ENCODE measurements at regions not wholly inside any gene's neighbourhood (a gene's known extent, or its start where the extent isn't known, plus 50 kb on each side); places are given as distances from the start of the nearest gene placed in this dataset.

DNA sequence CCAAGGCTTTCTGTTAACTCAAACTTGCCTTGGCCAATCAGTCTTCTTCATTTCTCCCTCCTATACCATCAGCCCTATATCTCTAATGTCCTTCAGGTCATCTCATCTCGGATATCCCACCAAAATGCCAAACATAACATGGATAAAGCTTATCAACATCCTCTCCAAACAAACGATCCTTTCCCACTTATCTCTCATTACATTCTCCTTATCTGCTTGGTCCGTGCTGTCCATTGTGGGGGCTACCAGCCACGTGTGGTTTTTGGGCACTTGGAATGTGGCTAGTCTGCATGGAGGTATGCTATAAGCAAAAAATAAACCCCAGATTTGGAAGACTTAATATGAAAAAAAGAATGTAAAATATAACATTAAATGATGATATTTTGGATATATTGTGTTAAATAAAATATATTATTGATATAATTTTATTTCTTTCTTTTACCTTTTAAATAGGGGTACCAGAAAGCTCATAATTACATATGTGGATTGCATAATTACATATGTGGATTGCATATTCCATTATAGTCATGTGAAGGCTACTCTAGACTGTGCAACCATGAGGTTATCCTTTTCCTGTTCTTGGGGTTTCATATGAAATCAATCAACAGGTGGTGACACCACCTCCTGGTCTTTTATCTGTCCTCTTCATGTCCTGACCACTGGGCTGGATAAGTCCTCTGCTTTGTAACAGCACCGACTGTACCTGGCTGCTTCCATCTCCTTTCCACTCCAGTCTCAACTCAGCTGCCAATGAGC lies 123.0 kb downstream of the CD83 start:
- TF ChIP-seq, protein P1, sequence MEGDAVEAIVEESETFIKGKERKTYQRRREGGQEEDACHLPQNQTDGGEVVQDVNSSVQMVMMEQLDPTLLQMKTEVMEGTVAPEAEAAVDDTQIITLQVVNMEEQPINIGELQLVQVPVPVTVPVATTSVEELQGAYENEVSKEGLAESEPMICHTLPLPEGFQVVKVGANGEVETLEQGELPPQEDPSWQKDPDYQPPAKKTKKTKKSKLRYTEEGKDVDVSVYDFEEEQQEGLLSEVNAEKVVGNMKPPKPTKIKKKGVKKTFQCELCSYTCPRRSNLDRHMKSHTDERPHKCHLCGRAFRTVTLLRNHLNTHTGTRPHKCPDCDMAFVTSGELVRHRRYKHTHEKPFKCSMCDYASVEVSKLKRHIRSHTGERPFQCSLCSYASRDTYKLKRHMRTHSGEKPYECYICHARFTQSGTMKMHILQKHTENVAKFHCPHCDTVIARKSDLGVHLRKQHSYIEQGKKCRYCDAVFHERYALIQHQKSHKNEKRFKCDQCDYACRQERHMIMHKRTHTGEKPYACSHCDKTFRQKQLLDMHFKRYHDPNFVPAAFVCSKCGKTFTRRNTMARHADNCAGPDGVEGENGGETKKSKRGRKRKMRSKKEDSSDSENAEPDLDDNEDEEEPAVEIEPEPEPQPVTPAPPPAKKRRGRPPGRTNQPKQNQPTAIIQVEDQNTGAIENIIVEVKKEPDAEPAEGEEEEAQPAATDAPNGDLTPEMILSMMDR (IDR thresholded peaks at IDR 0.05; ENCODE audit: insufficient read depth, low read length), result no peak
- TF ChIP-seq GABPA (IDR thresholded peaks at IDR 0.05; ENCODE audit: low read depth), result no peak
- TF ChIP-seq POLR2AphosphoS5 (IDR thresholded peaks at IDR 0.05; ENCODE audit: low read depth), result no peak
- TF ChIP-seq, protein P2, sequence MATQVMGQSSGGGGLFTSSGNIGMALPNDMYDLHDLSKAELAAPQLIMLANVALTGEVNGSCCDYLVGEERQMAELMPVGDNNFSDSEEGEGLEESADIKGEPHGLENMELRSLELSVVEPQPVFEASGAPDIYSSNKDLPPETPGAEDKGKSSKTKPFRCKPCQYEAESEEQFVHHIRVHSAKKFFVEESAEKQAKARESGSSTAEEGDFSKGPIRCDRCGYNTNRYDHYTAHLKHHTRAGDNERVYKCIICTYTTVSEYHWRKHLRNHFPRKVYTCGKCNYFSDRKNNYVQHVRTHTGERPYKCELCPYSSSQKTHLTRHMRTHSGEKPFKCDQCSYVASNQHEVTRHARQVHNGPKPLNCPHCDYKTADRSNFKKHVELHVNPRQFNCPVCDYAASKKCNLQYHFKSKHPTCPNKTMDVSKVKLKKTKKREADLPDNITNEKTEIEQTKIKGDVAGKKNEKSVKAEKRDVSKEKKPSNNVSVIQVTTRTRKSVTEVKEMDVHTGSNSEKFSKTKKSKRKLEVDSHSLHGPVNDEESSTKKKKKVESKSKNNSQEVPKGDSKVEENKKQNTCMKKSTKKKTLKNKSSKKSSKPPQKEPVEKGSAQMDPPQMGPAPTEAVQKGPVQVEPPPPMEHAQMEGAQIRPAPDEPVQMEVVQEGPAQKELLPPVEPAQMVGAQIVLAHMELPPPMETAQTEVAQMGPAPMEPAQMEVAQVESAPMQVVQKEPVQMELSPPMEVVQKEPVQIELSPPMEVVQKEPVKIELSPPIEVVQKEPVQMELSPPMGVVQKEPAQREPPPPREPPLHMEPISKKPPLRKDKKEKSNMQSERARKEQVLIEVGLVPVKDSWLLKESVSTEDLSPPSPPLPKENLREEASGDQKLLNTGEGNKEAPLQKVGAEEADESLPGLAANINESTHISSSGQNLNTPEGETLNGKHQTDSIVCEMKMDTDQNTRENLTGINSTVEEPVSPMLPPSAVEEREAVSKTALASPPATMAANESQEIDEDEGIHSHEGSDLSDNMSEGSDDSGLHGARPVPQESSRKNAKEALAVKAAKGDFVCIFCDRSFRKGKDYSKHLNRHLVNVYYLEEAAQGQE (IDR thresholded peaks at IDR 0.05; ENCODE audit: insufficient replicate concordance, low read depth), result no peak

Measured in HL-60 (cell line).